GM21723 (cell line): ENCODE measurements at regions not wholly inside any gene's neighbourhood (a gene's known extent, or its start where the extent isn't known, plus 50 kb on each side); places are given as distances from the start of the nearest gene placed in this dataset.
"Not testable (repeated sequence)": the region's sequence is repeated elsewhere in the genome, so short reads cannot be mapped to it uniquely, and the experiment has no call there.

Experiments used
- ATAC-seq: cut with Tn5 transposase; IDR thresholded peaks from one replicate; pipeline ENCODE4 v1.9.1; 2021; ENCODE audit warnings: mild to moderate bottlenecking, moderate library complexity; ENCODE audit not compliant: unreplicated experiment

- no peak for ATAC-seq
Measured at GRCh38 chr20:12847872-12848271, 160.9 kb upstream of the SPTLC3 start.

- no peak for ATAC-seq
Measured at GRCh38 chr20:12849225-12849910, 159.4 kb upstream of the SPTLC3 start.

GRCh38 chr20:12857643-12858042 lies 151.1 kb upstream of the SPTLC3 start:
- not testable (repeated sequence) for ATAC-seq

GRCh38 chr20:12860619-12861247 lies 148.0 kb upstream of the SPTLC3 start:
- no peak for ATAC-seq

- ATAC-seq, result no peak
Measured at GRCh38 chr20:12869669-12870068, 139.1 kb upstream of the SPTLC3 start.

- no peak for ATAC-seq
Measured at GRCh38 chr20:12870588-12870987, 138.2 kb upstream of the SPTLC3 start.

GRCh38 chr20:12874933-12875332 lies 133.8 kb upstream of the SPTLC3 start:
- ATAC-seq, result no peak

- ATAC-seq, result no peak
Measured at GRCh38 chr20:12875510-12875909, 133.3 kb upstream of the SPTLC3 start.

- no peak for ATAC-seq
Measured at GRCh38 chr20:12882832-12883506, 125.8 kb upstream of the SPTLC3 start.

GRCh38 chr20:12883507-12883885 lies 125.3 kb upstream of the SPTLC3 start:
- no peak for ATAC-seq

- no peak for ATAC-seq
Measured at GRCh38 chr20:12886618-12887363, 122.0 kb upstream of the SPTLC3 start.

GRCh38 chr20:12891643-12892042 lies 117.1 kb upstream of the SPTLC3 start:
- no peak for ATAC-seq

- no peak for ATAC-seq
Measured at GRCh38 chr20:12893019-12893418, 115.8 kb upstream of the SPTLC3 start.

GRCh38 chr20:12893653-12894052 lies 115.1 kb upstream of the SPTLC3 start:
- no peak for ATAC-seq

GRCh38 chr20:12894089-12894488 lies 114.7 kb upstream of the SPTLC3 start:
- no peak for ATAC-seq

GRCh38 chr20:12896180-12896579 lies 112.6 kb upstream of the SPTLC3 start:
- ATAC-seq, result no peak

GRCh38 chr20:12902992-12903391 lies 105.8 kb upstream of the SPTLC3 start:
- no peak for ATAC-seq

GRCh38 chr20:12906361-12906760 lies 102.4 kb upstream of the SPTLC3 start:
- no peak for ATAC-seq

- no peak for ATAC-seq
Measured at GRCh38 chr20:12911372-12911771, 97.4 kb upstream of the SPTLC3 start.

- no peak for ATAC-seq
Measured at GRCh38 chr20:12913781-12914443, 94.9 kb upstream of the SPTLC3 start.

- no peak for ATAC-seq
Measured at GRCh38 chr20:12914804-12915203, 94.0 kb upstream of the SPTLC3 start.
